ENCODE measurements at regions not wholly inside any gene's neighbourhood (a gene's known extent, or its start where the extent isn't known, plus 50 kb on each side); places are given as distances from the start of the nearest gene placed in this dataset.

DNA sequence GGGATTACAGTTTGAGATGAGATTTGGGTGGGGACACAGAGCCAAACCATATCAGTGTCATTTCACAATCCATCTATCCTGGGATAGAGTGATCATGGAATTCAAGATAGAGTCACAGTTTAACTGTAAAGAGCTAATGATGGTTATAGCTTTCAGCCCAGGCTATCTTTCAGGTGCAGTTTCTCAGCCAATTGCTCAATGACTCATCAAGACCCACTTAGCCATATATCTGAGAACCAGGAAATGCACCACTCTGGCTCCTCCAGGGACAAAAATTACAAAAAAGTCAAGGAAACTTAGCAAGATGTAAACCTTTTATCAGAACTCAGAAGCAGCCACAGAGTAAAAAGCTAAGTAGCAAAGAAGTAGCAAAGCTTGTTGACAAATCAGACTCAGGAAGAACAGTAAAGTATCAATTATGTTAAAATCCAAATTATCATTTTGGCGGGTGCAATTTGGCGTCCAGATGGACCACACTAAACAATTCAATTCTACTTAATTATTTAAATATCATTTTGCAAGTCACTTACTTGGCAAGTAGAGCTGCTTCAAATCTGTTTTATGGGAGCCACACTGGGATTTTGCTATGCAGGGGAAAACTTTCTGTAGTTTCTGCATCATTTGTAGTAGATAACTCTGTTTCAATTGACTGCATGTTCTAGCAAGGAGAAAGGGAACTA is 169.4 kb downstream of the TLE1 start:
- H3K4ac ChIP-seq (ENCODE audit: low read length) = no peak overlapping the region
- H3K23ac ChIP-seq (ENCODE audit: low read depth, low read length, poor library complexity) = no peak overlapping the region
- H4K91ac ChIP-seq (ENCODE audit: low read depth, low read length, poor library complexity) = no peak overlapping the region
- H2AFZ ChIP-seq (ENCODE audit: low read length) = no peak overlapping the region
- H2BK120ac ChIP-seq (ENCODE audit: low read depth, low read length) = no peak overlapping the region
- H3K4me1 ChIP-seq (ENCODE audit: control insufficient read depth in 2 of 2, insufficient read depth in 1 of 2, low read depth in 1 of 2, low read length in 2 of 2) = peaks cover 0 to 2% of the 10 kb centered on the region in 2 donors
- no peak overlapping the region for H3K14ac ChIP-seq (ENCODE audit: low read length)
- H2BK5ac ChIP-seq (ENCODE audit: low read length) = no peak overlapping the region
- no peak overlapping the region for H3K4me2 ChIP-seq (ENCODE audit: insufficient read depth, low read length, poor library complexity, severe bottlenecking)
- no peak overlapping the region for H4K8ac ChIP-seq (ENCODE audit: low read depth, low read length)
- H3K79me1 ChIP-seq (ENCODE audit: low read depth, low read length) = no peaks in the 10 kb centered on the region
- H3K27me3 ChIP-seq (ENCODE audit: control insufficient read depth in 3 of 3, insufficient read depth in 3 of 3, low read depth in 1 of 3, low read length in 3 of 3) = peaks cover 0 to 6% (median 0%) of the 10 kb centered on the region in 3 experiments
- no peak overlapping the region for H3K27ac ChIP-seq (replicated peaks; ENCODE audit: low read length)
- no peak overlapping the region for H3K4me3 ChIP-seq (ENCODE audit: low read length in 2 of 2)
- DNase-seq (ENCODE audit: low spot score) = no peak
- H3K9me3 ChIP-seq (replicated peaks in 1 of 2; ENCODE audit: control insufficient read depth in 2 of 2, insufficient read depth in 1 of 2, low read depth in 1 of 2, low read length in 2 of 2) = no peaks in the 10 kb centered on the region
- H3K36me3 ChIP-seq (replicated peaks in 1 of 2; ENCODE audit: control insufficient read depth in 2 of 2, insufficient read depth in 2 of 2, low read length in 2 of 2) = no peaks in the 10 kb centered on the region
- H2AK5ac ChIP-seq (ENCODE audit: low read depth, low read length) = no peak overlapping the region
- no peak overlapping the region for H3K18ac ChIP-seq (ENCODE audit: low read length)
- no peak overlapping the region for H2BK12ac ChIP-seq (ENCODE audit: low read length)
- WGBS, 2 donors (ENCODE audit: extremely low coverage in 2 of 2, insufficient read length in 2 of 2, insufficient replicate concordance in 1 of 2) = no CpG with 5 or more reads among the region's 2 CpGs
- no peak overlapping the region for H3K9ac ChIP-seq (ENCODE audit: low read depth, low read length, poor library complexity)
- H2BK15ac ChIP-seq (ENCODE audit: low read length) = no peak overlapping the region

DNA sequence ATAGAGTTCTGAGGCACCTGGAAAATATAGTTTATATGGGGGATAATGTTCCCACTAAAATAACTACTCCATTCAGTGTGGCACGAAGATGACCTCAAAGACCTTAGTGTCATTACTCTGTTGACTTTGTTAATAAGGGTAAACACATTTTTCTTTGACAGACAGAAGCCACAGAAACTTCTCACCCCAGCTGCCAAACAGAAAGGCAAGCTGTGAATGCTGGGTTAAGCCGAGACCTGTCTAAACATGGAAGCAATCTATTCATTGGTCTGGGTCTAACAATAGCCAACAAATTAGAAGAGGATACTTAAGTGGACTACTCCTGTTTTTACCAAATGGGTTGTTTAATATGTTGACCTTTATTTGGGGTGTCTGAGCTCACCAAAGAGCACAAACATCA is 171.4 kb downstream of the TLE1 start:
- no peak overlapping the region for H2BK12ac ChIP-seq (ENCODE audit: low read length)
- no peak overlapping the region for H2BK120ac ChIP-seq (ENCODE audit: low read depth, low read length)
- no CpG with 5 or more reads among the region's 2 CpGs for WGBS, 2 donors (ENCODE audit: extremely low coverage in 2 of 2, insufficient read length in 2 of 2, insufficient replicate concordance in 1 of 2)

DNA sequence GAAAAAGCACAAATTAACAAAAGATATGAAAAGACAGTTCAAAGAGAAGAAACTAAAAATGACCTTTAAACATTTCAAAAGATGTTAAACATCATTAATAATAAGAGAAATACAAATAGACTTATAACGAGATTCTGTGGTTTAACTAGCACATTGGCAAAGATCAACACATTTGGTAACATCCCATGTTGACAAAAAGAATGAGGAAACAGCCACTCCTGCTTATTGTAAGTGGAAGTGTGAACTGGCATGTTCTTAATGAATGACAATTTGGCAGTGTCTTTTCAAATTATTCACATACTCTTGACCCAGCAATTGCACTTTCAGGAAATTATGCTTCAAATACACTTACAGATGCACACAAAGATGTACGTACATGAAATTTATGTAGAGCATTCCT is 176.3 kb downstream of the TLE1 start:
- no peak overlapping the region for H4K8ac ChIP-seq (ENCODE audit: low read depth, low read length)
- no peaks in the 10 kb centered on the region for H3K27me3 ChIP-seq (ENCODE audit: control insufficient read depth in 3 of 3, insufficient read depth in 3 of 3, low read depth in 1 of 3, low read length in 3 of 3)
- no peak overlapping the region for H2AK5ac ChIP-seq (ENCODE audit: low read depth, low read length)
- no peak overlapping the region for H3K27ac ChIP-seq (replicated peaks; ENCODE audit: low read length)
- H3K18ac ChIP-seq (ENCODE audit: low read length) = no peak overlapping the region
- H3K4me1 ChIP-seq (ENCODE audit: control insufficient read depth in 2 of 2, insufficient read depth in 1 of 2, low read depth in 1 of 2, low read length in 2 of 2) = peaks cover 0 to 2% of the 10 kb centered on the region in 2 donors
- no peak for DNase-seq (ENCODE audit: low spot score)
- H2BK120ac ChIP-seq (ENCODE audit: low read depth, low read length) = no peak overlapping the region
- H4K91ac ChIP-seq (ENCODE audit: low read depth, low read length, poor library complexity) = no peak overlapping the region
- no peak overlapping the region for H3K23ac ChIP-seq (ENCODE audit: low read depth, low read length, poor library complexity)
- no peak overlapping the region for H2BK15ac ChIP-seq (ENCODE audit: low read length)
- no peak overlapping the region for H3K9ac ChIP-seq (ENCODE audit: low read depth, low read length, poor library complexity)
- no peak overlapping the region for H3K4me3 ChIP-seq (ENCODE audit: low read length in 2 of 2)
- no peak overlapping the region for H2BK5ac ChIP-seq (ENCODE audit: low read length)
- WGBS, 2 donors (ENCODE audit: extremely low coverage in 2 of 2, insufficient read length in 2 of 2, insufficient replicate concordance in 1 of 2) = no CpG with 5 or more reads among the region's 2 CpGs
- H2AFZ ChIP-seq (ENCODE audit: low read length) = no peak overlapping the region
- no peaks in the 10 kb centered on the region for H3K36me3 ChIP-seq (replicated peaks in 1 of 2; ENCODE audit: control insufficient read depth in 2 of 2, insufficient read depth in 2 of 2, low read length in 2 of 2)
- no peaks in the 10 kb centered on the region for H3K79me1 ChIP-seq (ENCODE audit: low read depth, low read length)
- H3K14ac ChIP-seq (ENCODE audit: low read length) = no peak overlapping the region
- H3K9me3 ChIP-seq (replicated peaks in 1 of 2; ENCODE audit: control insufficient read depth in 2 of 2, insufficient read depth in 1 of 2, low read depth in 1 of 2, low read length in 2 of 2) = peaks cover 0 to 2% of the 10 kb centered on the region in 2 donors
- no peak overlapping the region for H3K4ac ChIP-seq (ENCODE audit: low read length)
- H2BK12ac ChIP-seq (ENCODE audit: low read length) = no peak overlapping the region
- no peak overlapping the region for H3K4me2 ChIP-seq (ENCODE audit: insufficient read depth, low read length, poor library complexity, severe bottlenecking)

More for the DNA sequence above, 171.4 kb downstream of the TLE1 start:
- H3K27ac ChIP-seq (replicated peaks; ENCODE audit: low read length) = no peak overlapping the region
- no peak overlapping the region for H3K18ac ChIP-seq (ENCODE audit: low read length)
- no peak overlapping the region for H2AK5ac ChIP-seq (ENCODE audit: low read depth, low read length)
- H3K14ac ChIP-seq (ENCODE audit: low read length) = no peak overlapping the region
- H2AFZ ChIP-seq (ENCODE audit: low read length) = no peak overlapping the region
- H2BK15ac ChIP-seq (ENCODE audit: low read length) = no peak overlapping the region
- no peaks in the 10 kb centered on the region for H3K79me1 ChIP-seq (ENCODE audit: low read depth, low read length)
- no peaks in the 10 kb centered on the region for H3K36me3 ChIP-seq (replicated peaks in 1 of 2; ENCODE audit: control insufficient read depth in 2 of 2, insufficient read depth in 2 of 2, low read length in 2 of 2)
- peaks cover 0 to 4% (median 0%) of the 10 kb centered on the region in 3 experiments for H3K27me3 ChIP-seq (ENCODE audit: control insufficient read depth in 3 of 3, insufficient read depth in 3 of 3, low read depth in 1 of 3, low read length in 3 of 3)
- no peak overlapping the region for H3K4ac ChIP-seq (ENCODE audit: low read length)
- H3K4me2 ChIP-seq (ENCODE audit: insufficient read depth, low read length, poor library complexity, severe bottlenecking) = no peak overlapping the region
- H3K4me3 ChIP-seq (ENCODE audit: low read length in 2 of 2) = no peak overlapping the region
- H3K4me1 ChIP-seq (ENCODE audit: control insufficient read depth in 2 of 2, insufficient read depth in 1 of 2, low read depth in 1 of 2, low read length in 2 of 2) = peaks cover 0 to 2% of the 10 kb centered on the region in 2 donors
- H2BK5ac ChIP-seq (ENCODE audit: low read length) = no peak overlapping the region
- H4K91ac ChIP-seq (ENCODE audit: low read depth, low read length, poor library complexity) = no peak overlapping the region
- H3K9ac ChIP-seq (ENCODE audit: low read depth, low read length, poor library complexity) = no peak overlapping the region
- H4K8ac ChIP-seq (ENCODE audit: low read depth, low read length) = no peak overlapping the region
- no peaks in the 10 kb centered on the region for H3K9me3 ChIP-seq (replicated peaks in 1 of 2; ENCODE audit: control insufficient read depth in 2 of 2, insufficient read depth in 1 of 2, low read depth in 1 of 2, low read length in 2 of 2)
- H3K23ac ChIP-seq (ENCODE audit: low read depth, low read length, poor library complexity) = no peak overlapping the region
- no peak for DNase-seq (ENCODE audit: low spot score)

DNA sequence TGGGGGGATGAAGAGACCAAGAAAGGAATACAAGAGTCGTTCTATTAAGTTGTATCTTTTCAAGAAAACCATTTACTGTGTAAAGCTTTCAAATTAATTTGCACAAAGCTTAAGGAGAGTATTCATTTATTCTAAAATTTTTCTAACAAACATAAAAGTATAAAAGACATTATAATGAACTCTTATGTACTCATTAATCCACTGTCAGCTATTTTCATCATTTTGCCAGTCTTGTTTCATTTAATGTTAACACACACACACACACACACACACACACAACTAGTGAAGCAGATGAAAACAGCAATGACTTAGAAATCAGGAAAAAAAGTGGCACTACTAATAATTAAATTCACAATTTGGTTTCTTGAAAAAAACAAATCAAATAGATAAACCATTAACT is 176.7 kb downstream of the TLE1 start:
- Histone ChIP-seq H3K23ac (ENCODE audit: low read depth, low read length, poor library complexity) (no peak overlapping the region), H3K27ac (replicated peaks; ENCODE audit: low read length) (no peak overlapping the region), H3K36me3 (replicated peaks in 1 of 2; ENCODE audit: control insufficient read depth in 2 of 2, insufficient read depth in 2 of 2, low read length in 2 of 2) (no peaks in the 10 kb centered on the region), H3K14ac (ENCODE audit: low read length) (no peak overlapping the region), H2BK12ac (ENCODE audit: low read length) (no peak overlapping the region), H3K27me3 (ENCODE audit: control insufficient read depth in 3 of 3, insufficient read depth in 3 of 3, low read depth in 1 of 3, low read length in 3 of 3) (no peaks in the 10 kb centered on the region), H3K4ac (ENCODE audit: low read length) (no peak overlapping the region), H3K4me2 (ENCODE audit: insufficient read depth, low read length, poor library complexity, severe bottlenecking) (no peak overlapping the region), H2BK5ac (ENCODE audit: low read length) (no peak overlapping the region), H3K4me1 (ENCODE audit: control insufficient read depth in 2 of 2, insufficient read depth in 1 of 2, low read depth in 1 of 2, low read length in 2 of 2) (peaks cover 0 to 2% of the 10 kb centered on the region in 2 donors), H4K8ac (ENCODE audit: low read depth, low read length) (no peak overlapping the region), H3K9ac (ENCODE audit: low read depth, low read length, poor library complexity) (no peak overlapping the region), H3K18ac (ENCODE audit: low read length) (no peak overlapping the region), H2AFZ (ENCODE audit: low read length) (no peak overlapping the region), H4K91ac (ENCODE audit: low read depth, low read length, poor library complexity) (no peak overlapping the region), H3K4me3 (ENCODE audit: low read length in 2 of 2) (no peak overlapping the region), H2AK5ac (ENCODE audit: low read depth, low read length) (no peak overlapping the region), H2BK120ac (ENCODE audit: low read depth, low read length) (no peak overlapping the region), H2BK15ac (ENCODE audit: low read length) (no peak overlapping the region), H3K79me1 (ENCODE audit: low read depth, low read length) (no peaks in the 10 kb centered on the region), H3K9me3 (replicated peaks in 1 of 2; ENCODE audit: control insufficient read depth in 2 of 2, insufficient read depth in 1 of 2, low read depth in 1 of 2, low read length in 2 of 2) (peaks cover 0 to 2% of the 10 kb centered on the region in 2 donors)
- no peak for DNase-seq (ENCODE audit: low spot score)
- no CpG with 5 or more reads among the region's 1 CpG for WGBS, 2 donors (ENCODE audit: extremely low coverage in 2 of 2, insufficient read length in 2 of 2, insufficient replicate concordance in 1 of 2)
